ENCODE measurements at regions not wholly inside any gene's neighbourhood (a gene's known extent, or its start where the extent isn't known, plus 50 kb on each side); places are given as distances from the start of the nearest gene placed in this dataset.
"Not testable (repeated sequence)": the region's sequence is repeated elsewhere in the genome, so short reads cannot be mapped to it uniquely, and the experiment has no call there.

DNA sequence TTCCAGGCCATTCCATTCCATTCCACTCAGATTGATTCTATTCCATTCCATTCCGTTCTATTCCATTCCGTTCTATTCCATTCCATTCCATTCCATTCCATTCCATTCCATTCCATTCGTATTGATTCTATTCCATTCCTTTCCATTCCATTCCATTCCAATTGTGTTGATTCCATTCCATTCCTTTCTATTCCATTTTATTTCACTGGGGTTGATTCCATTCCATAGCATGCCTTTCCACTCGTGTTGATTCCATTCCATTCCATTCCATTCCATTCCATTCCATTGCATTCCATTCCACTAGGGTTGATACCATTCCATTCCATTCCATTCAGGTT lies 1142.3 kb downstream of the RPIA start:
- DNase-seq (ENCODE audit: low spot score) = no peak

DNA sequence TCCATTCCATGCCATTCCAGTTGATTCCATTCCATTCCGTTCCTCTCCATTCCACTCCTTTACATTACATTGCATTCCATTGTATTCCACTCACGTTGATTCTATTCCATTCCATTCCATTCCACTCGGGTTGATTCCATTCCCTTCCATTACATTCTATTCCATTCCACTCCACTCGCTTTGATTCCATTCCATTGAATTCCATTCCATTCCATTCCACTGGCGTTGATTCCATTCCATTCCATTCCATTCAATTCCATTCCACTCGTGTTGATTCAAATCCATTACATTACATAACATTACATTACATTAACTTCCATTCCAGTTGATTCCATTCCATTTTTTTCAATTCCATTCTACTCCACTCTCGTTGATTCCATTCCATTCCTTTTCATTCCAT lies 1142.8 kb downstream of the RPIA start:
- DNase-seq (ENCODE audit: low spot score) = no peak

DNA sequence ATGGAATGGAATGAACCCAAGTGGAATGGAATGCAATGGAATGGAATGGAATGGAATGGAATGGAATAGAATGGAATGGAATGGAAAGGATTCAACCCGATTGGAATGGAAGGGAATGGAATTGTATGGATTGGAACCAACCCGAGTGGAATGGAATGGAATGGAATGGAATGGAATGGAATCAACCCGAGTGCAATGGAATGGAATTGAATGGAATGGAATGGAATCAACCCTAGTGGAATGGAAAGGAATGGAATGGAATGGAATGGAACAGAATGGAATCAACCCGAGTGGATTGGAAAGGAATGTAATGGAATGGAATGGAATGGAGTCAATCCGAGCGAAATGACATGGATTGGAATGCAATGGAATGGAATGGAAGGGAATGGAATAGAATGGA lies 1144.9 kb downstream of the RPIA start:
- peak; percentile 22 for DNase-seq (ENCODE audit: low spot score)

DNA sequence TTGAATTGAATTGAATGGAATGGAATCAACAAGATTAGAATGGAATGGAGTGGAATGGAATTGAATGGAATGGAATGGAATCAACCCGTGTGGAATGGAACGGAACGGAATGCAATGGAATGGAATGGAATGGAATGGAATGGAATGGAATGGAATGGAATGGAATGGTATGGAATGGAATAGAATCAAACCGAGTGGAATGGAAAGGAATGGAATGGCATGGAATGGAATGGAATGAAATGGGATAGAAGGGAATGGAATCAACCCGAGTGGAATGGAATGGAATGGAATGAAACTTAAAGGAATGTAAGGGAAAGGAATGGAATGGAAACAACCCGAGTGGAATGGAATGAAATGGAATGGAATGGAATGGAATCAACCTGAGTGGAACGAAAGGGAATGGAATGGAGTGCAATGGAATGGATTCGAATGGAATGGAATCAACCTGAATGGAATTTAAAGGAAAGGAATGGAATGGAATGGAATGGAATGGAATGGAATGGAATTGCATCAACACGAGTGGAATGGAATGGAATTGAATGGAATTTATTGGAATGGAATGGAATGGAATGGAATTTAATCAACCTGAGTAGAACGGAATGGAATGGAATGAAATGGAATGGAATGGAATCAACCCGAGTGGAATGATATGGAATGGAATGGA lies 1146.6 kb downstream of the RPIA start:
- no peak for DNase-seq (ENCODE audit: low spot score)

DNA sequence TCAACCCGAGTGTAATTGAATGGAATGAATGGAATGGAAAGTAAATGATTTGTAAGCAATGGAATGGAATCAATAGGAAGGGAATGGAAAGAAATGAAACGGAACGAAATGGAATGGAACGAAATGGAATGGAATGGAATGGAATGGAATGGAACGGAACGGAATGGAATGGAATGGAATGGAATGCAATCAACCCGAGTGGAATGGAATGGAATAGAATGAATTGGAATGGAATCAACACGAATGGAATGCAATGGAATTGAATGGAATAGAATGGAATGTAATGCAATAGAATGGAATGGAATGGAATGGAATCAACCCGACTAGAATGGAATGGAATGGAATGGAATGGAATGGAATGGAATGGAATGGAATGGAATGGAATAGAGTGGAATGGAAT lies 1148.7 kb downstream of the RPIA start:
- not testable (repeated sequence) for DNase-seq (ENCODE audit: low spot score)

DNA sequence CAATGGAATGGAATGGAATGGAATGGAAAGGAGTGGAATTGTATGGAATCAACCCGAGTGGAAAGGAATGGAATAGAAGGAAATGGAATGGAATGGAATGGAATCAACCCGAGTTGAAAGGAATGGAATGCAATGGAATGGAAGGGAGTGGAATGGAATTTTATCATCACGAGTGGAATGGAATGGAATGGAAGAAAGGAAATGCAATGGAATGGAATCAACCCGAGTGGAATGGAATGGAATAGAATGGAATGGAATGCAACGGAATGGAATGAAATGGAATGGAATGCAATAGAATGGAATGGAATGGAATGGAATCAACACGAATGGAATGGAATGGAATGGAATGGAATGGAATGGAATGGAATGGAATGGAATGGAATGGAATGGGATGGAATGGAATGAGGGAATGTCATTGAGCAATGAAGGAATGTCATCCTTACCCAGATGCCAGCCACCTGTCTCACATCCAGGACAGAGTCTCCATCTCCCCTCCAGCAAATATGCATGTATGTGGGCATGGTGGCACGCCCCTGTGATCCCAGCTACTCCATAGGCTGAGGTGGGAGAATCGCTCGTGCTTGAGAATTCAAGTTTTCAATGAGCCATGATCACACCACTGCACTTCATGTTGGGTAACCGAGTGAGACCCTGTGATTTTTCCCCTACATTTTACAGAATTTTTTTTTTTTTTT lies 1149.5 kb downstream of the RPIA start:
- not testable (repeated sequence) for DNase-seq (ENCODE audit: low spot score)

DNA sequence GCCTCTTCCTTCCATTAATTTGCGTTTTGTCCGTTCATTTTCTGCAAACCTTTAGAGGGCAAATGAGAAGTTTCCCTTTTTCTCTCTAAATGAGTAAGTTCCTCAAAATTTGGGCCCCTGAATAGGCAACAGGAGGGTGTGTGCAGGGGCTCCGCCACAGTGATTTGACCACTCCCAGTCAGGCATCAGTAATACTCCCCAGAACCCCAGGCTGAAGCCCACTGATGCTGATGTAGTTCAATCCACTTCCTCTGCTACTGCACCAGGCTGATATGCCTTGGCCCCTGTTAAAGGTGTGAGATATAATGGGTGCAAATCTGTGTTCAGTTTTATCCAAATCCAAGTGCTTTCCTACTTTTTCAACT lies 1150.0 kb downstream of the RPIA start:
- DNase-seq (ENCODE audit: low spot score) = no peak

DNA sequence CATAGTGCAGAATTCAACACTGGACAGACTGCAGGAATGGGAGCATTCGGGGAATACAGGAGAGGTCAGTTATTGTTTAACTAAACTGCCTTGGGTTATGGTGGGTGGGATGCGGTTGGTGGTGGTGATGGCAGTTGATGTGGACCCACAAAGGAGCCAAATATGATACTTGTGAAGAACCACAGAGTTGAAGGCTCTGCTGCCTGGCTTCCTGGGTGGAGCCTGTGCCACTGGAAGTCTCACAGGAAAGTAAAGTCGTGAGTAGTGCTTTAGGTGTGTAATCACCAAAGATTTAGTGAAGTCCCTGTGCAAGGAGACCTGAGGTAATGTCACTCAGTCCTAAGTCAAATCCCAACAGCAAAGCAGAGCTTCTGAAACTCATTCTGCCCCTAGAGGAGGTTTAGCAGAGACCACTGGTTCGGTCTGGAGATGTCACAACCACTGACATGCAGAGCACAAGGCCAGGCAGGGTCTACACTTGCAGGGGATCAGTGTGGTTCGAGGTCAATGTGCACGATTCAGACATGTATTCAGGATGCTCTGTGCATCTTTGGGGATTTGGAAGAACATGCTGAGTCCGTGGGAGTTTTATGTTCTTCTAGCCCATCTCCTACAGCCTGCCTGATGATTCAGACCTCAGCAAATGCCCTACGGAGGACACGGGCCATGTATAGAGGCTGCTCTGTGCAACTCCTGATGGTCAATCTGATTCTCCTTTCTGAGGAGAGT lies 1150.9 kb downstream of the RPIA start:
- DNase-seq (ENCODE audit: low spot score) = no peak

DNA sequence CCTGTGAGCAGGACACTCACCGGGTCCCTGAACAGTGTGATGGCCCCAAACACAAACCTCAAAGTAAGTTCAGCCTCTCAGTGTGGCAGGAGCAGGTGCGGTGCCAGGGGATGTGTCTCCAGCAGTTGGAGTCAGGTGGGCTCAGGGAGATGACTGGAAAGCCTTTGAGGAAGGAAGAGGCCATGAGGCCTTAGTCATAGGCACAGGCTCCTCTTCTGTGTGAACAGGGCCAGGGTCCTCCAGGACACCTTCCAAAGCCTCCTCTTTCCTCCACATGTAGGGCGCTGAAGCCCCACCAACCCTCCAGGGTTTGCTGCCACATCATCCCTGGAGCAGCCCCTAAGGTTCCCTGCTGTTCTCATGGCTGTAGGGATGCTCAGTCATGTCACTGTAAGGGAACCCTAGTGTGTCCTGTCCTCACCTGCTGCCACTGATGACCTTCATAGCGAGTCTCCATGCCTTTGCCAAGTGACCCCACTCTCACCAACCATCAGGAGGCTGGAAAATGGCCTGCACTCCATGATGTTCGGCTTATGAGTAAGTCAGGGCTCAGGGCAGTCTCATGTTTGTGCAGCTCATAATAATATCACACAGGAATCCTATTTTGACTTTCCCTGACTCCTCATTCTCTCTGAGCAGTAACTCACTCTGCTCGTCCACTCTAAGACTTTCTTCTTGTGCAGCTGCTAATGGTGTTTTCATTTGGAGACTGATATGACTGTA lies 1152.9 kb downstream of the RPIA start:
- DNase-seq (ENCODE audit: low spot score) = no peak

DNA sequence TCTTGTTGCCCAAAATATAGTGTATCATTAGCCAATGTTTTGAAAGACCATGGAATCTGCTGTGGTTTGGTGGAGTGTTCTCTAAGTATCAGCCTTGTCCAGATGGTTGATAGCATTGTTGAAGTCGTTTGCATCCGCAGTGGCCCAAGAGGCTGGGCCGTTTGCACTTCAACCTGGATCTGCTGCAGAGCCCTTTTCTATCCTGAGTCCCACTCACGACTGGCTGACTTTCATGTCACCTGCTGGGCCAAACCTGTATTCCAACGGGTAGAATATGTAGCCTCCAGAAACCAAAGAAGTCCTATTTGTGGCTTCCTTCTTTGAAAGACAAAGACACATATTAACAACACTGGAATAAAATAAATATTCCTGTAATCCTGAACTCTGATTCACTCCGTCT lies 1154.1 kb downstream of the RPIA start:
- DNase-seq (ENCODE audit: low spot score) = no peak

DNA sequence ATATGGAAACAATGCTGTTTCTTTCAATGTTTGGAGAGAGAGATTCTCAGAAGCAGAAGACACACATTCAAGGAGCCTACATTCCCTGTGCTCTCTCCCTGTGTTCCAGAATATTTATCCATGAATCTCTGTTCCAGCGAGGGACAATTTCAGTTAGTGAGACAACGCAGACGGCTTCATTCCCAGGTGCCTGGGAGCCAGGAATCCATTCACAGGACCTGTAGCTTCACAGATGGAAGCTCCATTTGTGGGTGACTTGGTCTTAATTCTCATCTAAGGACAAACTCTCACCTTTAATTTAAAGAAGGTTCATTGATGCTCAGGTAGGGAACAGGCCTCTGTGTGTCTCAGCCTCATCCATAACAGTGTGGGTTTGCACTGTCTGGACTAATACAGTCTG lies 1156.6 kb downstream of the RPIA start:
- no peak for DNase-seq (ENCODE audit: low spot score)

DNA sequence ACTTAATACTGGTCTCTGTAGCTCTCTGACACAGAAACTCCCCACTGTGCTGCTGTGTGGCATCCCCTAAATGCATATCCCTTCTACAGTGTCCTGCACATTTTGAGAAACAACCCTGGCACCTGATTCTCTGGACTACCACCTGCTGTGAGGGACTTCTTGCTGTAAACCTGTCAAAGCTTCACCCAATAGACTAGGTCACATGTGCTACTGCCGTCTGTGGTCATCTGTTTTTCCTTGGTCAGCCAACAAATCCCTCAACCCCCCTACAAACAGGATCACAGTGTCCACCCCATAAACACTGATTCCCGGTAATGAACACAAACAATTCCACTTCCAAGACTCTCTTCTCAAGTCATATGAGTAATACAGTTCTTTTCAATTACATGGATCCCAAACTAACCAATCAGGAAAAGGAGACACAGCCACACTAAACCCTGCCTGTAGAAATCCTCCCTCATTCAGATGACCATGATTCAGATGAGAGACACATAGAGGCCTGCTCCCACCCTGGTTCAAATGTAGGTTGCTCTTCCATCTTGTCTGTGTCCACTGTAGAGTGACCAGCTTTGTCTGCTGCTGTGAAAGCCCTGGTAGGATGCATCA lies 1157.4 kb downstream of the RPIA start:
- DNase-seq (ENCODE audit: low spot score) = no peak

DNA sequence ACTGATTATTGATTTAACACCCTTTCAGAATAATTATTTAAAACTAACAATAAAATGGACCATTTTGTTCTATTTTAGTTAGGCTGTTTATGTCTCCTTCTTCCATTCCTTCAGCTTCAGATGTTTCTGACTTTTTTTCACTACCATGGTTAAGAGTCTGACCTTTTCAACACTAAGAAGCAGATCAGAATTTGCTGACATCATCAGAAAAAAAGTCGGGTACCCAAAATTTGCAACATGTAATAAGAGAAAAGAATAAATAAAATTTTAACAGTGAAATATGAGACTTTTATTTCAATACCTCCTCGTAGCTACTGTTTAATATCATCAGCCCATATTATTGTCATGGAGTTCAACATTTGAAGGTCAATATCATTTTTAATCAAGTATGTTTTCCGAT lies 1158.3 kb downstream of the RPIA start:
- DNase-seq (ENCODE audit: low spot score) = no peak

DNA sequence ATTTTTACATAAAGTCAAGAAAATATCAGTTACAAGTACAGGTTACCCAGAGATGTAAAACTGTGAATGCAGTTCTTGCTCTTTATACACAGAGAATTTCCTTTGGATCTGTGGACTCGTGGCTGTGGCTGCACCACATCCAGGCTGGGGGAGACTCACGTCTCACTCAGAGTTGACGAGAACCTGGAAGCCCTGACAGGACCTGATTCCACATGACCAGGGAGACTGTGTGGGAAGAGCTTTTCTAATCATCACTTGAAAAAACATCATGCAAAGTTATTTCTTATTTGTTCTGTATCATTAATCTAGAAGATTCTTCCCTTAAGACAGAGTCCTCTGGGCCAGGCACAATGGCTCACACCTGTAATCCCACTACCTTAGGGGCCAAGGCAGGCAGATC lies 1159.0 kb downstream of the RPIA start:
- DNase-seq (ENCODE audit: low spot score) = no peak

DNA sequence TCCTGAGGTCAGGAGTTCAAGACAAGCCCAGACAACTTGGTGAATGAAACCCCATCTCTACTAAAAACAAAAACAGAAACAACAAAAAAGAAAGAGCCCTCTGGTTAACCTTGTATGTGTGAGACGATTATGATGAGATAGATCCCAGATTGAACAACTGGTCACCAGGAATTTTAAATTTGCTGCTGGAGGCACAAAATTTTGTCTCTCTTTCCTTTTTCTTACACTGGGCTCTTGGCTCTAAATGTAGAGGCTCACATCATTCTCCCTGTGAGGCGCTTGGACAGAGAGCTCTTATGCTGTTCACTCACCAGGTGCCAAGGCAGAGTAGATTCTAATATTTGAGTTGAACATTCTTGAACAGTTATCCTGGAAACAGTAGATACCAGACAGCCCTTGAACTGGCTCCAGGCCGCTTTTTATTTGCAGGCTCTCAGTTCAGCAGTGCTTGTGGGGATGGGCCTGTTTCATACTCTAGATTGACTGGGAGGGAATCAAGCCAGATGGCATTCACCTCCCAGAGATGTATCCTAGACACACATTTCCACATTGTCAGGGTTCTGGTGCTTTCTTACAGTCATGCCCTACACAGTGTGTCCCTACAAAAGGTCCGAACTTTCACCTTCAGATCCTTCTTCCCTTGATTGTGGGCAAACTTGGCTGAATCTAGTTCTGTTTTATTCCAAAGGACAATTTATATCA lies 1159.6 kb downstream of the RPIA start:
- DNase-seq (ENCODE audit: low spot score) = no peak

DNA sequence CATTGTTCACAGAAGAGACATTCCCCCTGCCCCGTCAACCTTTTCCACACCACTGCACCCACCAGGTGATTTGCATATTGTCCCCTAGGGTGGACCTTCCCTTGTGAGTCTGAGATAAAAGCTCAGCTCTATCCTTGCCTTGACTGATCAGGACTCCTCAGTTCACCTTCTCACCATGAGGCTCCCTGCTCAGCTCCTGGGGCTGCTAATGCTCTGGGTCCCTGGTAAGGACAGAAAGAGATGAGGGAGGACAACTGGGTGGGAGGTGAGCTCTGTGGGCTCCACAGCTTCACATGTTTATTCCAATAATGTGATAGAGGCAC lies 1160.1 kb downstream of the RPIA start:
- no peak for DNase-seq (ENCODE audit: low spot score)

DNA sequence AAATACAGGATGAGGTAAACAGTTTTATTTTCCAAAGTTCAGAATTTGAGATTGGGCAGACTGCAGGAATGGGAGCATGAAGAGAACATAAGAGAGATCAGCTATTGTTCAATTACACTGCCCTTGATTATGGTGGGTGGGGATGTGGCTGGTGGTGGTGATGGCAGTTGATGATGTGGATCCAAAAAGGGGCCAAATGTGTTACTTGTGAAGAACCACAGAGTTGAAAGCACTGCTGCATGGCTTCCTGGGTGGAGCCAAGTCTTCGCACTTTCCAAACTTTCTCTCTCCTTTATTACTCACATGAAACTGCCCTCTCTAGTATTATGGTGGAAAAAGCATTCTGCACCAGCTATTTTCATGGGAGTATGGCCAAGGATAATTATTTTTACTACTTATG lies 1162.0 kb downstream of the RPIA start:
- DNase-seq (ENCODE audit: low spot score) = not testable (repeated sequence)

DNA sequence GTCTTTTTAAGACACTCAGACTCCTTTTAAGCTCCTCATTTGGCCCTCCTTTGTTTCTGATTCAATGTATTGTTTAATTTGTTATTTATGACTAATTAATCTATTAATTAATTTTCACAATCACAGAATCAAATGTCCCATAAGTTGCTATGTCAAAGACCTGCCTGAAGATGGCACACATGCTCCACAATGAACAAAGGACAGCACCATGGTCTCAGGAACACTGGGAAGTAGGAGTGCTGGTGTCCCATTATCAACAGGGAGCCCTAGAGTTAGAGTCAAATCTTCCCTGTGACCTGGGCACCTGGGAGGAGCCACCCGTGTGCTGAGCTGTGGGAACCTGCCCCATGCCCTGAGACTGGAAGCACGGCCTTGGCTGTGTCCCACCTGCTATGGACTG lies 1164.3 kb downstream of the RPIA start:
- DNase-seq (ENCODE audit: low spot score) = not testable (repeated sequence)

DNA sequence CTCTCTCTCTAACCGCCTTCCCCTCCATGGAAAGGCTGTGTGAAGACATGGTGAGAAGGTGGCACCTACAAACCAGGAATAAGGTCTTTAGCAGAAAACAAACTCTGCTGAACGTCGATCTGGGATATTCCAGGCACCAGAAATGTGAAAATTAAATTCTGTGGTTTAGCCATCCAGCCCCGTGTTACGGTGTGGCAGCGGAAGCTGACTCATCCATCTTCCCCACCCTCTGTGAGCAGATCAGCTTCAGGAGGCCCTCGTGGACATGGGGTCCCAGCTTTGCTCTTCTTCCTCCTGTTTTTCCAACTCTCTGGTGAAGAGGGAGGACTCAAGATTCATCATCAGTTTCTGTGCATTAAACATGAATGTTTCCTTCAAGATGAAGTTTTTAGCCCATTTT lies 1164.8 kb downstream of the RPIA start:
- DNase-seq (ENCODE audit: low spot score) = not testable (repeated sequence)

DNA sequence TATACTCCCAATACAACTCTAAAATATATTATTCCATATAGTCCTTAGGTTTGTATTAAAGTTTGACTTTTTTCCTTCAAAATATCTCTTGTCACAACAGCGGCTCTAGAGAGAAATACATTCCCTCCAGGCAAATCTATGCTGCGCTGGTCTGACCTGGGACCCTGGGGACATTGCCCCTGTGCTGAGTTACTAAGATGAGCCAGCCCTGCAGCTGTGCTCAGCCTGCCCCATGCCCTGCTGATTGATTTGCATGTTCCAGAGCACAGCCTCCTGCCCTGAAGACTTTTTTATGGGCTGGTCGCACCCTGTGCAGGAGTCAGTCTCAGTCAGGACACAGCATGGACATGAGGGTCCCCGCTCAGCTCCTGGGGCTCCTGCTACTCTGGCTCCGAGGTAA lies 1170.7 kb downstream of the RPIA start:
- not testable (repeated sequence) for DNase-seq (ENCODE audit: low spot score)

DNA sequence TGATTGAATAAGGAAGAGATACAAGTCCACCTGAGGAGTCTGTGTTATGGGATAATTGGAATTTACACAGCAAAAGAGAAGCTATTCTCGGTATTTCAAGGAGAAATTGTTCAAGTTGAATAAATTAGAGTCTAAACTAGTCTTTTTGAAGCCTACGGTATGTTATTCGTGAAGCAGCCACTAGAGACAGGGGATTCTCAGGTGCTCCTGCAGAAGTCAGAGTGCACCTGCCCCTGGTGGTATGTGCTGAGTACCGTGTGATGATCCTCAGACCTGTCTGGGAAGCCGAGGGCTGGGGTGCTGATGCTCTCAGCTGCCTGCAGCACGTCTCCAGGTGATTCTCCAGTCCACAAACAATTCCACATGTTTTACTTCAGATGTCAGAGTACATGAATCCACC lies 1171.7 kb downstream of the RPIA start:
- not testable (repeated sequence) for DNase-seq (ENCODE audit: low spot score)
